ENCODE measurements at regions not wholly inside any gene's neighbourhood (a gene's known extent, or its start where the extent isn't known, plus 50 kb on each side); places are given as distances from the start of the nearest gene placed in this dataset.

DNA sequence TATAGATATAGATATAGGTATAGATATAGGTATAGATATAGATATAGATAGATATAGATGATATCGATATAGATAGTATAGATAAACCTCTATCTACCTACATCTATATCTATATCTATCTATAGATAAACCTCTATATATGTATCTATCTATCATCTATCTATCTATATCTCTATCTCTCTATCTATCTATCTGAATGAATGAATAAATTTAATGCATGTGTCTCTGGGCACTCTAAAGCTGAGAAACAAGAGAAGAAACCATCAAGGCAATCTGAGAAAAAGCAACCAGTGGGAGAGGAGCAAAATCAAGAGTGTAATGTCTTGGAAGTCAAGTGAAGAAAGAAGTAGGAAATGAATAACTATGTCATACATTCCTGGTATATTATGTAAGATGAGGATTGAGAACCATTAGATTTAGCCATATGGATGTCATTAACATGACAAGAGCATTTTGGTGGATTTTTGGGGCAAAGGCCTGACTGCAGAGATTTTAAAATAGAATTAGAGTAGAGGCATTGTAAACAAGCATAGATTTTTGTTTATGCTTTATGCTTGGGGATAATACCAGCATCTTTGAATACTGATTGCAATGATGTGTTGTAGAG is 1262.7 kb upstream of the MIR17HG start:
- no peak for DNase-seq (ENCODE audit: extremely low read depth in 1 of 2, low read depth in 1 of 2)

DNA sequence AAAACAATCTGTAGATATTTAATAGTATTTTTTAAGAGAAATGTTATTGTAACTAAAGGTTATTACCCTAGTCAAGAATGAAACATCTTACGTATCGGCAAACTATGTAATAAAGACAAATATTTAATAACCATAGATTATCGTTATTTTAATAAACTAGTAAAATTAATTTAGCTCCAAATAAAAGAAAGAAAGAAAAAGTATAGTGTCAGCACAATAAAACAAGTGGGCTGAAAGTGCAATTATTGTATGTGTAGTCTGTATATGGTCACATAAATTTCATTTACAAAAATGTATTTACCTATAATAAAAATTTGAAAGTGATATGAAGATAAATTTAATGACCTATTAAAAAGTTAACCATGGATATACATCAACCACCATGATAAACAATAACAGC is 1258.4 kb upstream of the MIR17HG start:
- no peak for DNase-seq (ENCODE audit: extremely low read depth in 1 of 2, low read depth in 1 of 2)

DNA sequence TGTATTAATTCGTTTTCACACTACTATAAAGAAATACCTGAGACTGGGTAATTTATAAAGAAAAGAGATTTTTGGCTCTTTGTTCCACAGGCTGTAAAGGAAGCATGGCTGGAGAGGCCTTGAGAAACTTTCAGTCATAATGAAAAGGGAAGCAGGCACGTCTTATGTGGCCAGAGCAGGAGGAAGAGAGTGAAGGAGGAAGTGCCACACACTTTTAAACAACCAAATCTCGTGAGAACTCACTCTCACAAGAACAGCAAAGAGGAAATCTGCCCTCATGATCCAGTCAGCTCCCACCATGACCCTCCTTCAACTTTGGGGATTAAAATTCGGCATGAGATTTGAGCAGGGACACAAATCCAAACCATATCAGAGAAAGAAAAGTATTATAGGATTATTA is 1255.9 kb upstream of the MIR17HG start:
- no peak for DNase-seq (ENCODE audit: extremely low read depth in 1 of 2, low read depth in 1 of 2)

DNA sequence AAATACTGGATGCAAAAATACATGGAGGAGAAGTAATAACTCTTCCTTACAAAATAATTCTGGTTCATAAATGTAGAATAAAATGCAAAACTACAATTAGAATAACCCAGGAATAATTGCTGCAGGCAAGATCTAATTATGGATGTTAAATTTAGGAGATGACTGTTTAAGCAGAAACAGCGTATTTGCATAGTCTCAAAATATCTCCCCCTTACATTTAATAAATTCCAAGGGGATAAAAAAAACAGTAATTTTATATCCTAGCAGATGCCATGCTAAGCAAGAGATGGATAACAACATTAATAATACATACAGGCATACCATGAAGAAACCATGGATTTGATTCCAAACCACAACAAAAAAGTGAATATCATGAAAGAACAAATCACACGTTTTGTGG is 1253.1 kb upstream of the MIR17HG start:
- DNase-seq (ENCODE audit: extremely low read depth in 1 of 2, low read depth in 1 of 2) = no peak

DNA sequence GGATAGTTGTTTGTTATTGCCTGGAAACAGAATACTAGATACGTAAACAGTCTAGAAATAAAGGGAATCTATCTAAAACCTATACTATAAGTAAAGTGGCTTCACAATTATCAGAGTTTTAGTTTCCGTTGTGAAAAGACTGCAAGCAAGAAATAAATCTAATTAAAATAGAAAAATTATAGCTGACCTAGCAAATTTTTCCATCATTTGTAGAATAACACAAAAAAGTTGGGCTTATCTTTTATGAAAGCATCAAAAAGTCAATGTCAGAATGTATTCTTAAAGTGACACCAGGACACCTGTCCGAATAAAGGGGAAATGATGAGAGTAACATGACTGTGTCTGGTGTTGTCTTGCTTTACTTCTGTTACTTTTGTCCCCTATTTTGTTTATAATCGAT is 1248.9 kb upstream of the MIR17HG start:
- no peak for DNase-seq (ENCODE audit: extremely low read depth in 1 of 2, low read depth in 1 of 2)

DNA sequence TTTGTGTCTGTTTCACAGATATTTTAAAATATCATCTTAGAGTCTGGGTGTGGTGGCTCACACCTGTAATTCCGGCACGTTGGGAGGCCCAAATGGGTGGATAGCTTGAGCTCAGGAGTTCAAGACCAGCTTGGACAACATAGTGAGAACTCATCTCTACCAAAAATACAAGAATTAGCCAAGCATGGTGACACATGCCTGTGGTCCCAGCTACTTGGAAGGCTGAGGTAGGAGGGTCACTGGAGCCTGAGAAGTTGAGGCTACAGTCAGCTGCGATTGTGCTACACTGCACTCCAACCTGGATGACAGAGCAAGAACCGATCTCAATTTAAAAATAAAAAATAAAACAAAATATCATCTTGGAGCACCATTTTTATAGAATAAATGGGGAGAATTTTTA is 1247.6 kb upstream of the MIR17HG start:
- no peak for DNase-seq (ENCODE audit: extremely low read depth in 1 of 2, low read depth in 1 of 2)

DNA sequence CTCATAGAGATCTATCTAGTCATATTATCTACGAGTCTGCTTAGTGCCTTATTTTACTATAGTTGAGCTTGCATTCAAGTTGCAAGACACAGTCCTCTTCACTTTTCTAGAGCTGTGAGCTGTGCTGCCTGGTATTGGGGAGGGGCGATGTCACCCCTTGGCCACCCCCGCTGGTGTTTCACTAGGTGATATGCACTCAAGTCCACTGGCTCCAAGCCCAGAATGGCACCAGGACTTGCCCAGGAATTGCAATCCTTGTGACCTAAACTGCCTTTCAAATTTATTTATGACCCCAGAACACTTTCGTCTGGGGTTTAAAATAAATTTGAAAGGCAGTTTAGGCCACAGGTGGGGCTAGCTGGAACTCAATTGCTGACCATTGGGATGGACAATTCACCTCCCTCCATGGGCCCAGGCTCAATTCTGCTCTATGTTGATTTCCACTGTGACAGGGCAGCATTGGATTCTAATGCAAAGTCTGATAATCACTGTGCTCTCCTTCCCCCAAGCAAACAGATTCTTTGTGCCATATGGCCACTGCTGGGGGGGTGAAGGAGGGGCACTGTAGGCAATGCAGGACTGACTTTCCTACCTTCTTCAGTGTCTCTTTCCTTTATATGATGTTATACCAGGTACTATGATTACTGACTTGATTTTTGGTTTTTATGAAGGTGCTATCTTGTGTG is 1244.2 kb upstream of the MIR17HG start:
- DNase-seq (ENCODE audit: extremely low read depth in 1 of 2, low read depth in 1 of 2) = no peak

DNA sequence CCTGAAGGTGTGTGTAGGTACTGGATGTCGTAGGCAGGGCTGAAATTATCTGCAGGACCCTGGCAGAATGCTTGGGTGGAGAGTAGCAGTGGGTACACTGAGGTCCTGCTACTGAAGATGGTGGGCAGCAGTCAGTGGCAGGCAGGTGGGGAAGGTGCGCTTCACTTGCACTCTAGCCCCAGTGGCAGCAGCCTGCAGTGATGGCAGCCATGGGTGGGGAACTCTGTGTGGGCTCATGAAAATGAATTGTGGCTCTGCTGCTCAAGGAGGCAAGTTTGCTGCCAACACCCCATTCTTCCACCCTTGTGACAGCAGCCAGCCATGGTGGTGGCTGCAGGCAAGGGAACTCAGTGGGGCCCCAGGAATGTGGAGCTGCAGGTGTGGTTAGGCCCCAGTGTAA is 1242.7 kb upstream of the MIR17HG start:
- no peak for DNase-seq (ENCODE audit: extremely low read depth in 1 of 2, low read depth in 1 of 2)

DNA sequence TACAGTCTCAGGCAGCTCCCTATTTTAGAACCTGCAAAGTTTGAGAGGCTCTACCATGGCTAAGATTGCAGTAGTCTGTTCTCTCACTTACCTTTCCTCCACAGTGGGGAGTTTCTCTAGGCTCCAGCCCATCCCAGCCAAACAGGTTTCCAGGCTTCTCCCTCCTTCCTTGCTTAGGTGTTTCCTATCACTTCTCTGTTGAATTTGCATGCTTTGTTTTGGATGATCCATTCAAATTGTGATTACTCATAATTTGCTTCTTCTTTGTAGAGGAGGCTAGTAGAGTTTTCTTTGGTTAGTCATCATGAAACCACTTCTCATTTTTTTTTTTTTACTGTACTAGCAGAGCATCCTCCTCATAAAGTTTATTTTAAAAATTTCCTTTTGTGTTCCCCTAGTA is 1242.2 kb upstream of the MIR17HG start:
- no peak for DNase-seq (ENCODE audit: extremely low read depth in 1 of 2, low read depth in 1 of 2)

DNA sequence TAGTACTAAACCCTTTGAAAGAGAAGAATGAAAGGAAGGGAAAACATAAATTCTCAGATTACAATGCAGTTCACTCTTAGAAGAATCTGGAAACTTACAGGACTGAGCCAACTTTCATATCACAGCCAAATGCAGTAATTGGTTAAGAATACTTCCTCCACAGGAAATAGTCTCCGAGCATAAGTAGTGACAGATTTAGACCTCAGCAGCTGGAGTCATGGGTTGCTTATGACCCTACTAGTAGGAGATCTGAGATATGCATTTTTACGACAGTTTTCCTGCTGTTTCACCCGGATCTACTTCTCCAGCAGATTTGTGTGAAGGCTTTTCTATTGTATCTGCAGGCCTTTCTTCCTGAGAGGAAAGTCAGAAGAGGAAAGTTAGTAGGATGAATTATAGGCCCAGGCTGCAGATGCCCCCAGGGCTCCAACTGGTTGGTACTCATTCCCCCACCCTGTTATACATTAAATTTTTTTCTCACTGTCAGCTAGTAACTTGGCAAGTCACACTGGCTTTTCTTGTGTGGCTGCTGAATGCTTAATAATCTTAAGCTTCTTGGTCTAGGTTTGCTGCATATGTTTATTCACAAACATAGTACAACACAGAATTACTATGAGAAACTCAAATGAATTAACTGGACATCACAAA is 1241.5 kb upstream of the MIR17HG start:
- no peak for DNase-seq (ENCODE audit: extremely low read depth in 1 of 2, low read depth in 1 of 2)

DNA sequence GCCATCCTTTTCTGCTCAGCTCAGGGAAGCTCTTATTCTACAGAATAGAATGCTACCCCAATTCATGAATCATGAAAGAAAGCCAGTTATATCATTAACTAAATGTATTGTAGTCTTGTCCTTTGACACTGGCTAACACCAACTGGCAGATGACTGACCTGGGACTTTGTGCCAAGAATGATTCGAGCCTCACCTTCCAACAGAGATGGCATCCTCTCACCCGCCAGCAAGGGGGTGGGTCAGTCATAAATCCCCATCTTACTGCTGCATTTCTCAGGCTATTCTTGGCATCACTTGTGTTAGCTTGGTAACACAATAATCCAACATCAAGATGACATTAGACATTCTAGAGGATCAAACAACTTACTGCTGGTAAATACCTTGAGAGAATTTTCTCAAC is 1239.8 kb upstream of the MIR17HG start:
- DNase-seq (ENCODE audit: extremely low read depth in 1 of 2, low read depth in 1 of 2) = no peak

DNA sequence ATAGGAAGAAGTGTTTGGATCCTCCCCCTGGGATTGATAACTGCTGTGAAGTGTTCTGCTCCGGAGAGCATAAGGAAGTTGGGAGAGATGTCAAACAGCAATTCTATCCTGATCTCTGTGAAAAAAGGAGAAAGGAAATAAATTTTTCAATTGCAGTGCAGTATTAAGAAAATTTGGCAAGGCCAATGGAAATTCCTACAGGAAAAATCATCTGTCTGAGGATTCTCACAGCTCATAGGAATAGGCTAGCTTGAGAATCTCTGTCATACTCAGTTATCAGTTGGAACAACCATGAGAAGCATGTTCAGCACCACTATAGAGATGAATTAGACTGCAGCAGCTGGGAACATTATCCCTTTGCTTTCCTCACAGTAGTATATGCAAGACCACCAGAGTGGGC is 1238.9 kb upstream of the MIR17HG start:
- no peak for DNase-seq (ENCODE audit: extremely low read depth in 1 of 2, low read depth in 1 of 2)

DNA sequence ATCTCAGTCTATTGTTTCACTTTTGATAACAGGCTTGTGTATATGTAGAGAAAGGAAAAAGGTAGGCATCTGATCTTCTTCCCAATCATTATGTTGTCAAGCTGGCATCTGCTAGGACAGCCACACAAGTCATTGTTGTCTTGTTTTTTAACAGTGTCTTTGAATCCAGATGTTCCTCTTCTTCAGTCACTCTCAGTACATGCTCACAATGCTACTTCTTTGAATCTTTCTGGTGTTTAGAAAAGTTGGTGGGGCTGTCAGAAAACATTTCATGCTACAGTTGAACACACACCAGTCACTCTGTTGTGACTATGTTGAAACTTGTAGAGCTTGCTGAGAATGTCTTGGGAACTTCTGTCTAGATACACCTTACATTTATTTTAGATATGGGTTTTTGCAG is 1231.4 kb upstream of the MIR17HG start:
- no peak for DNase-seq (ENCODE audit: extremely low read depth in 1 of 2, low read depth in 1 of 2)

DNA sequence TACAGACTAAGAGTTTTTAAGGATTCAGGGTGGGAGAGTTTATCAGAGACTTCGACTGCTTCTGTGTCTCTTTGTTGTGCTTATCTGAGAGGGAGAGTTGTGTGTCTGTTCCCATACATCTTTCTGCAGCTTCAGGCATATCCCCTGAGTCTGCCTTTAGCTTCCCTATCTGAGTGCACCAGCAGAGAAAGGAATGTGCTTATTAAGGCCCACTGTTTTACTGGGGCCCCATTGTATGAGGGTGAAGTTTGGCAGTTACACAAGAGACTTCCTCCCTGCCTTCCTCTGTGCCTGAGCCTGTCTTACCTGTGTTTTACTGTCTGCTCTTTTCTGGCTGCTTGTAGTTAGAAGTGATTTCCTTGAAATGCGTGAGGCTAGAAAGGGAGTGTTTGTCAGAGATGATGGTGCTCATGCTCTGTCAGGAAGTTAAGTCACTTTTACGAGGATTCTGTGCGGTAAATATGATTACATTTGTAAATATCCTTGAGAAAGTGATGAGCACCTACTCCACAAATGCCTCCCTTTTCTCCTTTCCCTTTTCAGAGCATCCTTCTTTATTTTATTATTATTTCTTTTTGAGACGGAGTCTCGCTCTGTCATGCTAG is 1228.9 kb upstream of the MIR17HG start:
- no peak for DNase-seq (ENCODE audit: extremely low read depth in 1 of 2, low read depth in 1 of 2)

DNA sequence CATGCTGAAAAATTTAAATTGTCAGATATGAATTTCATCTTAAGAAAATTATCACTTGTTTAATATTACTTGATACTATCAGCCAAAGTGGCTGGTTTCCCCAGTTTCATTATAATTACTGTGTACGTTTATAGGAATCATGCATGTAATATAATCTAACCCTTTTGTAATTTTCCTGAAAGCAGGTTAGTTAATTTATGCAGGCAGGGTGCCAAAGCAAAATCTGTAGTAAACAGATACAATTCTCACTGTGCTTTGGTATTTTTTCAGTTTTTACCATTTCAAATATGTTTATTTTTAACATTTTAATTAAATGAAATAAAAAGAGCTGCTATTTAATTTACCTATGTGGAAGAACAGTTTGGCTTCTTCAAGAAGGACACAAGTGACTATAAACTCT is 1227.5 kb upstream of the MIR17HG start:
- no peak for DNase-seq (ENCODE audit: extremely low read depth in 1 of 2, low read depth in 1 of 2)

DNA sequence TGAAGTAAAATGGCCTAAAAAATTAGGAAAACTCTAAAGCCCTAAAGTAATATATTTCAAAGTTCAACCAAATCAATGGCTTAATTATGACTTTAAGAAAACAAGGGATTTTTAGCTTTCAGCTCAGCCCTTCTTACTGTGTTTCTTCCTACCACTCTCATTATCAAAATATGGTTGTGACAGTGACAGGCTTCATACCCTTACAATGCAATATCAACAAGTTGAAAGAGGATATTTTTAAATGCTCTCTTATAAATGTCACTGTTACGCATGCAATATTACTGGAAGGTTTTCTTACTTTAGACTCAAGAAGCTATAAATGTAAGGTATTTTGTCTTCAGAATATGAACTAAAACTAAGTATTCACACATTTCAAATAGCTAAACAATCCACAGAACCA is 1225.7 kb upstream of the MIR17HG start:
- no peak for DNase-seq (ENCODE audit: extremely low read depth in 1 of 2, low read depth in 1 of 2)

DNA sequence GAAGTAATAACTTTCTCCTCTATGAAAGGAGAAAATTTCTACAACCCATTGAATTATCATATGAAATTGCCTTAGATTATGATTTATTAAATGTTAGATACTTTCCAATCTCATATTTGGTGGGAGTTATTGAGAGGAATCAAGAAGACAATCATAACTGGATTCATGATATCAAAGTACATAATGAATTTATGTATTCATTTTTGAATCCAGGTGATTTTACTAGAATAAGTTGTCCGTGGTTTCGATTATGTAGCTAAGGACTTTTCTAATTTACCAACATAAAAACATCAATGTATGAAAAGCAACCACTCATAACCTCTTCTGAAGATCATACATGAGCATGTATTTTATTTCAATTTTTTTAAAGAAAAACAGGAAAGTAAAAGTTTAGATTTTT is 1225.0 kb upstream of the MIR17HG start:
- DNase-seq (ENCODE audit: extremely low read depth in 1 of 2, low read depth in 1 of 2) = no peak

DNA sequence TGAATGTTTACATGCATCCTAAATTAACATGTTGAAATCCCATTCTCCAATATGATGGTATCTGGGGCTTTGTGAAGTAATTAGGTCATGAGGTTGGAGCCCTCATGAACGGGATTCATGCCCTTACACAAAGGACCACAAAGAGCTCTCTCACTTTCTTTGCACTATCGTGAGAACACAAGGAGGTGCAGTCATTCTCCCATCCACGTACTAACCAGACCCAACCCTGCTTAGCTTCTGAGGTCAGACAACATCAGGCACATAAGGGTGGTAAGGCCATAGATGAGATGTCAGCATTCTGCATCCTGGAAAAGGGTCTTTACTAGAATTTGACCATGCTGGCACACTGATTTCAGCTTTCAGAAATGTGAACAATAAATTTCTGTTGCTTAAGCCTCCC is 1211.9 kb upstream of the MIR17HG start:
- no peak for DNase-seq (ENCODE audit: extremely low read depth in 1 of 2, low read depth in 1 of 2)

DNA sequence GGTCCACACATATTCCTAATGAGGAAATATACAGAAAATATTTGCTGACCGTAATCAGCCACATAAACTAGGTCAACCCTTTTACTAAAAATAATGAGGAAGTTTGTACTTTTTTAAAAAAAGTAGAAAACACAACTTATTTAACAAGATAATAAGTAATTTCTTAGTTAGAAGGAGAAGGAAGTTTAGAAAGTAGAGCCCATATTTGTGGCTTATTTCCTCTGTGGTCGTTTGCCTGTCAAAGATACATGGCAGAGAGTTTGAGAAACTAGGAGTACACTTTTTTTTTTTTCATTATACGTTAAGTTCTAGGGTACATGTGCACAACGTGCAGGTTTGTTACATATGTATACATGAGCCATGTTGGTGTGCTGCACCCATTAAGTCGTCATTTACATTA is 1205.2 kb upstream of the MIR17HG start:
- no peak for DNase-seq (ENCODE audit: extremely low read depth in 1 of 2, low read depth in 1 of 2)

DNA sequence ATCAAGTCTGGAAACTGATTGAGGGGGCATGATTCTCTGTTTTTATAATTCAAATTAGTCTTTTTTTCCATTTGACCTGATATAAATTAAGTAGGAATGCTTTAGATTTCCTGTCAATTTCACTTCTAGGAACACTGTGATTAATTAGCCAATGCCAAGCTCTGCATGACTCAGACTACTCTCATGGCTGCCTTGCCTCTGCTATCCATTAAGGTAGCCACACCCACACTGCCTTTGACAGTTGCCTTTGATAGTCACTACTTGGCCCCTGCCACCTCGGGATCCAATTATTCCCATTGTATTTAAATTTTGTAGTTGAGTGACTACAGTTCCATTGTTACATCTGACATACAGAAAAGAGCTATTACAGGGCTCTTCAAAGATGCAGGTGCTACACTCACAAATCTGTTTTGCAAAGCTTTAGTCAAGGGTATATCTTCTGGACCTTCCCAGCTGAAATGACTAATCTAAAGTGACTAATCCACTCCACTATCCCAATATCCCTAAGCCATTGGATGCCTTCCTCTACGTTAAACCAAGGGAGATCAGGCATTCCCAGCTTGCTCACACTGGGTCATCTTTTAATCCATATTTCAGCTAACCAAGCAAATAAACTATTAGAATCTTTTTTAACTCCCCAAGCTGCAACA is 1193.1 kb upstream of the MIR17HG start:
- DNase-seq (ENCODE audit: extremely low read depth in 1 of 2, low read depth in 1 of 2) = no peak

DNA sequence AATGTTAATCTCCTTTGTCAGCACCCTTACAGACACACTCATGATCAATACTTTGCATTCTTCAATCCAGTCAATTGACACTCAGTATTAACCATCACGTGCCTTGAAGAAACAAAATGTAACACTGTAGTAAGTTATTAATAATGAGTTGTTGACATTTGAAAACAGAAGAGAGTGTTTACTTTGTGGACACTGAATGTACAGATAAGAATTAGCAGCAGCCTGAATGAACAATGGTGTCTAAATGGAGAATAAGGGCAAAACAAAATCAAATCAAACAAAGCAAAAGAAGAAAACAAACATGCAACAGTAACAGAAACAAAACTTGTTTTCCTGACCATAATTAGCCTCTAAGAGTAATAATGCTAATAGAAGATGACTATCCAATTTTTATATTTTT is 1191.1 kb upstream of the MIR17HG start:
- DNase-seq (ENCODE audit: extremely low read depth in 1 of 2, low read depth in 1 of 2) = no peak

DNA sequence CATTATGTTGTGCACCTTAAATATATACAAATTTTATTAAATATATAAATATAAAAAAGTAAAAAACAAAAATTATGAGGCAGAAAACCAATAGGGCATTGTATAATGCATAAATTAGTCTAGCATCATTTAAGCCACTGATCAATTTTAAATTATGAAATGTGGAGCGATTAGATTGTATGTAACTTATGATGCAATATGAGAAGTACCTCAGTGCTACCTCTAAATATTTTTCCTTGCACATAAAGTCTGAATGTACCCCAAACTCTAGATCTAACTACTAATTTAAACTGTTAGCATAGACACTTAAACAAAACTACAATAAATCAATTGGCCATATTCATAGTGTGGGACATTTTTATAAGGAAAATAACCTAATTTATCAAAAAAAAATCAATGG is 1178.5 kb upstream of the MIR17HG start:
- no peak for DNase-seq (ENCODE audit: extremely low read depth in 1 of 2, low read depth in 1 of 2)
